ENCODE measurements at regions not wholly inside any gene's neighbourhood (a gene's known extent, or its start where the extent isn't known, plus 50 kb on each side); places are given as distances from the start of the nearest gene placed in this dataset.

DNA sequence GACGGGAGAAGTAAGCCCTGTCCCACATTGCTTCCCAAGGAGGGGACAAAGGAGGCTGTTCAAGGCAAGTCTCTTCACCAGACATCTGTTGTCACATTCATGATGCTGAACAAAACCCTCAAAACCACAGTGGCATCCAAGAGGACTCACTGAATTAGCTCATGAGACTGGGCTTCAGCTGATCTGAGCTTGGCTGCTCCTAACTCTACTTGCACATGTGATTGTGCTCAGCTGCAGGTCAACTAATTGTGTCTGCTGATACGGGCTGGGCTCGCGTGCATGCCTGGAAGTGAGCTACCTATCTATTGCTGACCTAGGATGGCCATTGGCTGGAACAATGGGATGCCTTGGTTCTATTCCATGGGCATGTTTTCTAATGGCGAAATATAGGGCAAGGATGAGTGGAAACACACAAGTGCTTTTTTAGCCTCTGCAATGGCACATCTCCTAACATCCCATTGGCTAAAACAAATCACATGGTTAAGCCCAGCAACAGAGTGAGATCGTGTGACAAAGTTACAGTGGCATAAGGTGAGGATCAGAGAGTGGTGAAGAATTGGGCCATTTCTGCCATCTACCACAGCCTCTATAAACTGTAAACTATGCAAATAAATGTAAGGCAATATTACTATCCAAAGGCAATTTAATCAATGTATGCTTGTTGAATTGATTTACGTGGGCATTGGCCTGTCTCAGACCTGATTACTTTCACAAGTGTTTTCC is 52.9 kb upstream of the CAPN13 start:
- FAIRE-seq (peak; percentile 86), DNase-seq (ENCODE audit: low spot score) (no peak)
